Mesenchymal stem cell (in vitro differentiated cells and primary cell): ENCODE measurements at regions not wholly inside any gene's neighbourhood (a gene's known extent, or its start where the extent isn't known, plus 50 kb on each side); places are given as distances from the start of the nearest gene placed in this dataset.

Source experiments
- DNase-seq: peaks from one replicate; pipeline ENCODE4 v3.0.0-alpha.2; 2013
- H2AFZ ChIP-seq: one replicate; pipeline ENCODE4 v1.6.1; 2013; ENCODE audit warnings: low read depth, mild to moderate bottlenecking, control low read depth, inconsistent platforms, low read length, moderate library complexity
- H2AK5ac ChIP-seq: 2 replicates; pipeline ENCODE4 v1.6.1; 2013; ENCODE audit warnings: low read length, moderate library complexity, mild to moderate bottlenecking, inconsistent platforms; ENCODE audit not compliant: severe bottlenecking
- H2BK120ac ChIP-seq: one replicate; pipeline ENCODE4 v1.6.1; 2013; ENCODE audit warnings: low read depth, mild to moderate bottlenecking, inconsistent platforms, low read length, moderate library complexity
- H2BK12ac ChIP-seq, 2 experiments: one replicate each; pipeline ENCODE4 v1.6.1; 2013; ENCODE audit warnings: inconsistent platforms in 2 of 2, low read length in 2 of 2, mild to moderate bottlenecking in 2 of 2, moderate library complexity in 2 of 2, control low read depth in 1 of 2
- H2BK15ac ChIP-seq: one replicate; pipeline ENCODE4 v1.6.1; 2013; ENCODE audit warnings: mild to moderate bottlenecking, low read depth, inconsistent platforms; ENCODE audit not compliant: poor library complexity, severe bottlenecking
- H2BK5ac ChIP-seq: 2 replicates; pipeline ENCODE4 v1.6.1; 2013; ENCODE audit warnings: low read depth, mild to moderate bottlenecking, low read length, control low read depth, inconsistent platforms; ENCODE audit not compliant: poor library complexity, severe bottlenecking
- H3K14ac ChIP-seq, 2 experiments: one replicate each; pipeline ENCODE4 v1.6.1; 2013; ENCODE audit warnings: inconsistent platforms in 2 of 2, low read length in 2 of 2, control low read depth in 1 of 2, mild to moderate bottlenecking in 1 of 2, moderate library complexity in 1 of 2
- H3K18ac ChIP-seq, 2 experiments: one replicate each; pipeline ENCODE4 v1.6.1; 2013; ENCODE audit warnings: inconsistent platforms in 2 of 2, low read length in 2 of 2, control low read depth in 1 of 2, low read depth in 1 of 2, mild to moderate bottlenecking in 1 of 2
- H3K23ac ChIP-seq, 2 experiments: one replicate each; pipeline ENCODE4 v1.6.1; 2013; ENCODE audit warnings: inconsistent platforms in 2 of 2, low read length in 2 of 2, mild to moderate bottlenecking in 2 of 2, moderate library complexity in 2 of 2, control low read depth in 1 of 2
- H3K27ac ChIP-seq: 2 replicates; pipeline ENCODE4 v1.5.1; 2013; ENCODE audit warnings: mild to moderate bottlenecking, moderate library complexity, low read length, control low read depth, inconsistent platforms; ENCODE audit not compliant: poor library complexity, severe bottlenecking
- H3K27me3 ChIP-seq, 2 experiments: 2 replicates each; pipeline versions ENCODE4 v1.6.1 to v1.7.0; 2013; ENCODE audit warnings: low read length in 2 of 2, mild to moderate bottlenecking in 2 of 2, moderate library complexity in 2 of 2, control low read depth in 1 of 2, inconsistent platforms in 1 of 2; ENCODE audit not compliant: control insufficient read depth in 1 of 2, insufficient read depth in 1 of 2
- H3K36me3 ChIP-seq, 2 experiments: 2 replicates each; pipeline versions ENCODE4 v1.6.1 to v1.7.0; 2013; ENCODE audit warnings: low read length in 2 of 2, control low read depth in 1 of 2, inconsistent platforms in 1 of 2, low read depth in 1 of 2, mild to moderate bottlenecking in 1 of 2; ENCODE audit not compliant: insufficient read depth in 2 of 2, control insufficient read depth in 1 of 2
- H3K4ac ChIP-seq, 2 experiments: one replicate each; pipeline ENCODE4 v1.6.1; 2013; ENCODE audit warnings: inconsistent platforms in 2 of 2, low read length in 2 of 2, mild to moderate bottlenecking in 2 of 2, moderate library complexity in 2 of 2, control low read depth in 1 of 2, low read depth in 1 of 2
- H3K4me1 ChIP-seq: 2 replicates; pipeline ENCODE4 v1.6.1; 2013; ENCODE audit warnings: low read depth, low read length, control low read depth; ENCODE audit not compliant: control insufficient read depth, insufficient read depth
- H3K4me2 ChIP-seq: 2 replicates; pipeline ENCODE4 v1.6.1; 2013; ENCODE audit warnings: low read length, mild to moderate bottlenecking, inconsistent platforms; ENCODE audit not compliant: poor library complexity, severe bottlenecking
- H3K4me3 ChIP-seq, 2 experiments: 2 replicates each; pipeline versions ENCODE4 v1.5.1 to v1.7.0; 2013; ENCODE audit warnings: low read length in 2 of 2, mild to moderate bottlenecking in 2 of 2, control low read depth in 1 of 2, low read depth in 1 of 2; ENCODE audit not compliant: insufficient read depth in 1 of 2
- H3K79me1 ChIP-seq: replicated peaks from 2 replicates; pipeline ENCODE4 v1.6.1; 2013; ENCODE audit warnings: mild to moderate bottlenecking, control low read depth, low read length, inconsistent platforms; ENCODE audit not compliant: poor library complexity, severe bottlenecking
- H3K9ac ChIP-seq: 2 replicates; pipeline ENCODE4 v1.7.0; 2013; ENCODE audit warnings: mild to moderate bottlenecking, low read length, moderate library complexity
- H3K9me3 ChIP-seq: 2 replicates; pipeline ENCODE4 v1.7.0; 2013; ENCODE audit warnings: mild to moderate bottlenecking, low read length; ENCODE audit not compliant: control insufficient read depth
- H4K8ac ChIP-seq: one replicate; pipeline ENCODE4 v1.6.1; 2013; ENCODE audit warnings: inconsistent platforms, mild to moderate bottlenecking, low read length, moderate library complexity
- H4K91ac ChIP-seq: one replicate; pipeline ENCODE4 v1.6.1; 2013; ENCODE audit warnings: mild to moderate bottlenecking, low read length, inconsistent platforms
- WGBS: methylation state at CpG from one replicate; pipeline ENCODE4 v1.1.7; 2013; ENCODE audit warnings: mixed read lengths; 5-methylcytosine and 5-hydroxymethylcytosine counted together

- Histone ChIP-seq H2BK120ac (no peak overlapping the region), H3K4me2 (no peak overlapping the region), H4K8ac (no peak overlapping the region), H3K4me3 (no peak overlapping the region), H3K27ac (no peak overlapping the region), H3K9ac (no peak overlapping the region), H2BK5ac (no peak overlapping the region), H3K9me3 (no peaks in the 10 kb centered on the region), H3K27me3 (no peaks in the 10 kb centered on the region), H3K23ac (no peak overlapping the region), H3K36me3 (no peaks in the 10 kb centered on the region), H2BK15ac (no peak overlapping the region), H4K91ac (no peak overlapping the region), H3K4me1 (no peaks in the 10 kb centered on the region), H3K18ac (no peak overlapping the region), H3K14ac (no peak overlapping the region), H2AK5ac (no peak overlapping the region), H3K79me1 (no peaks in the 10 kb centered on the region), H2AFZ (no peak overlapping the region), H3K4ac (no peak overlapping the region), H2BK12ac (no peak overlapping the region)
- no peak for DNase-seq
- 76% methylated on average over 5 of the region's 5 CpGs for WGBS
These were observed 752.5 kb downstream of the BRD1 start for GRCh38 chr22:49075150-49075549.

DNA sequence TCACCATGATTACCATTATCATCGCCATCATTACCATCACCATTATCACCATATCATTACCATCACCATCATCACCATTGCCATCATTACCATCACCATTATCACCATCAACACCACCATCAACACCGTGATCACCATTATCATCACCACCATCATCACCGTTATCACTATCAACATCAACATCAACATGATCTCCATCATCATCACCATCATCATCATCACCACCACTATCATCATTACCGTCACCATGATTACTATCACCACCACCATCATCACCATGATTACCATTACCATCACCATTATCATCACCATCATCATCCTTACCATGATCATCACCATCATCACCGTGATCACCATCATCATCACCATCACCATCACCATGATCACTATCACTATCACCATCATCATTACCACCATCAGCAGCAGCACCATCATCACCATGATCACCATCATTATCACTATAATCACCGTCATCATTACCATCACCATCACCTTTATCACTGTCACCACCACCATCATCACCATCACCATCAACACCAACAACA lies 753.7 kb downstream of the BRD1 start:
- no peak overlapping the region for H4K91ac ChIP-seq
- H3K4me1 ChIP-seq: no peaks in the 10 kb centered on the region
- no peak overlapping the region for H4K8ac ChIP-seq
- no peak overlapping the region for H3K9ac ChIP-seq
- DNase-seq: no peak
- H2BK12ac ChIP-seq: no peak overlapping the region
- H3K36me3 ChIP-seq: no peaks in the 10 kb centered on the region
- no peaks in the 10 kb centered on the region for H3K9me3 ChIP-seq
- no peak overlapping the region for H3K14ac ChIP-seq
- no peak overlapping the region for H3K4me3 ChIP-seq
- 90% methylated on average over 6 of the region's 6 CpGs for WGBS
- no peak overlapping the region for H3K23ac ChIP-seq
- no peaks in the 10 kb centered on the region for H3K27me3 ChIP-seq
- no peak overlapping the region for H3K4me2 ChIP-seq
- H3K18ac ChIP-seq: no peak overlapping the region
- no peak overlapping the region for H3K27ac ChIP-seq
- no peak overlapping the region for H2BK120ac ChIP-seq
- no peak overlapping the region for H2BK15ac ChIP-seq
- H2AK5ac ChIP-seq: no peak overlapping the region
- H2AFZ ChIP-seq: no peak overlapping the region
- no peaks in the 10 kb centered on the region for H3K79me1 ChIP-seq
- H2BK5ac ChIP-seq: no peak overlapping the region
- H3K4ac ChIP-seq: no peak overlapping the region

GRCh38 chr22:49072996-49073645 lies 754.6 kb downstream of the BRD1 start:
- H2AFZ ChIP-seq: no peak overlapping the region
- DNase-seq: no peak
- no peak overlapping the region for H2AK5ac ChIP-seq
- H4K8ac ChIP-seq: no peak overlapping the region
- H3K18ac ChIP-seq: no peak overlapping the region
- no peak overlapping the region for H2BK15ac ChIP-seq
- WGBS: 82% methylated on average over 7 of the region's 8 CpGs
- H2BK12ac ChIP-seq: no peak overlapping the region
- no peak overlapping the region for H3K4me2 ChIP-seq
- no peak overlapping the region for H3K23ac ChIP-seq
- H4K91ac ChIP-seq: no peak overlapping the region
- no peaks in the 10 kb centered on the region for H3K79me1 ChIP-seq
- no peak overlapping the region for H3K4me3 ChIP-seq
- H3K9ac ChIP-seq: no peak overlapping the region
- no peak overlapping the region for H3K4ac ChIP-seq
- H3K14ac ChIP-seq: no peak overlapping the region
- no peak overlapping the region for H2BK5ac ChIP-seq
- no peaks in the 10 kb centered on the region for H3K4me1 ChIP-seq
- H3K36me3 ChIP-seq: no peaks in the 10 kb centered on the region
- H3K27me3 ChIP-seq: no peaks in the 10 kb centered on the region
- H2BK120ac ChIP-seq: no peak overlapping the region
- H3K9me3 ChIP-seq: no peaks in the 10 kb centered on the region
- H3K27ac ChIP-seq: no peak overlapping the region

DNA sequence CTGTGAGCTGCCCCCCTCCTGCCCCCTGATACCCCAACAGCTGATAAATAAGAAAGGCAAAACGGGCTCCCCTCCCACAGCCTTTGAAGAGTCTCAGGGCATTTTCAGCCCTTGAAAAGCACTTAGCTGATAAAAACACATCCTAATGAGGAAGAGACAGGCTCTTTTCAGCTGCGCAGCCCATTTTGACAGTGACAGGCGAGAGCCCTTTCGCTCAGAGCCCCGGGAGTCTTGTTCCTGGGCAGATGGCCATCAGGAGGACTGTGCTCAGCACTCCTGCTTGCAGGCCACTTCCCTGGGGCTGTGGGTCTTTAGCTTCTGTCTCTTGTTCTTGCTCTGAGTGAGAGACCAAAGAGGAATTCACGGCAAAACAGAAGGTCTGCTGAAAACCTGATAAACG lies 757.2 kb downstream of the BRD1 start:
- no peak overlapping the region for H3K23ac ChIP-seq
- no peaks in the 10 kb centered on the region for H3K4me1 ChIP-seq

More for the DNA sequence above, 757.2 kb downstream of the BRD1 start:
- Histone ChIP-seq H3K79me1 (no peaks in the 10 kb centered on the region), H3K4me3 (no peak overlapping the region), H2AK5ac (no peak overlapping the region), H2BK5ac (no peak overlapping the region), H2AFZ (no peak overlapping the region), H3K9me3 (no peaks in the 10 kb centered on the region), H3K4ac (no peak overlapping the region), H4K91ac (no peak overlapping the region), H4K8ac (no peak overlapping the region), H3K9ac (no peak overlapping the region), H2BK12ac (no peak overlapping the region), H3K27me3 (peaks cover 0 to 9% of the 10 kb centered on the region in 2 experiments), H3K18ac (no peak overlapping the region), H3K4me2 (no peak overlapping the region), H2BK120ac (no peak overlapping the region), H3K36me3 (no peaks in the 10 kb centered on the region), H3K14ac (no peak overlapping the region), H3K27ac (no peak overlapping the region), H2BK15ac (no peak overlapping the region)
- whole genome bisulfite sequencing: 15% methylated on average over 7 of the region's 7 CpGs
- no peak for DNase-seq
